ENCODE measurements at regions not wholly inside any gene's neighbourhood (a gene's known extent, or its start where the extent isn't known, plus 50 kb on each side); places are given as distances from the start of the nearest gene placed in this dataset.
"Not testable (repeated sequence)": the region's sequence is repeated elsewhere in the genome, so short reads cannot be mapped to it uniquely, and the experiment has no call there.

DNA sequence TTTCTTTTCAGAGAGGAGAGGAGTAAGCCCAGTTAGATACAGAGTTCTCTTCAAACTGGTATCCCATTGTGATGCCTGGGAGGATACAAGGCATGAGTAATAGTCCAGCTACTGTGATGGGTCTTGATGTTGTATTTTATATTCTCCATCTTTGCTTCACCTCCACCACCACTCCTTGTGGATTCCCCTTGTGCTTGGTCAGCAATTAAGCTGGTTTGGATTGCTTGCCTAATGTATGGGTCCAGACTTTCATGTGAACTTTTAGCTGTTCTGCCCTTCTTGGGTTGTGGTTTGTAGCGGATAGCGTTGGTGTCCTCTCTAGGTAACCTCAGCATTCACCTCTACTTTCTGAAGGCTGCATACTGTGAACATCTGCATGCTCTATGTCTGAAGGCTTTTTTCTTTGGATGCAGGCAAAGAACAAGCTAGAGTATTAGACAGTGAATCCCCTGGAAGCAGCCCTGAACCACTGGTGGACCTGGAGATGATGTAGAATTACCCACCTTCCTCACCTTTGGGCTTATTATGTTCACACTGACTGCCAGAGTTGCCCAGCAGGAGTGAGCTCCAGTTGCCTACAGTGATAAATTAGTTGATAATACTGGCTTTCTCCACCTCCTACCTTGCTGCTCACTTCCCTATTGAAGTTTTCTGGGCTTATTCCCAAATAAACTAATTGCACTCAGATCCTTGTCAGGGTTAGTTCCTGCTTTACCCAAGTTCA, 126.5 kb upstream of the MTPN start:
- no peak for DNase-seq (ENCODE audit: low spot score)
- TF ChIP-seq, protein P1, sequence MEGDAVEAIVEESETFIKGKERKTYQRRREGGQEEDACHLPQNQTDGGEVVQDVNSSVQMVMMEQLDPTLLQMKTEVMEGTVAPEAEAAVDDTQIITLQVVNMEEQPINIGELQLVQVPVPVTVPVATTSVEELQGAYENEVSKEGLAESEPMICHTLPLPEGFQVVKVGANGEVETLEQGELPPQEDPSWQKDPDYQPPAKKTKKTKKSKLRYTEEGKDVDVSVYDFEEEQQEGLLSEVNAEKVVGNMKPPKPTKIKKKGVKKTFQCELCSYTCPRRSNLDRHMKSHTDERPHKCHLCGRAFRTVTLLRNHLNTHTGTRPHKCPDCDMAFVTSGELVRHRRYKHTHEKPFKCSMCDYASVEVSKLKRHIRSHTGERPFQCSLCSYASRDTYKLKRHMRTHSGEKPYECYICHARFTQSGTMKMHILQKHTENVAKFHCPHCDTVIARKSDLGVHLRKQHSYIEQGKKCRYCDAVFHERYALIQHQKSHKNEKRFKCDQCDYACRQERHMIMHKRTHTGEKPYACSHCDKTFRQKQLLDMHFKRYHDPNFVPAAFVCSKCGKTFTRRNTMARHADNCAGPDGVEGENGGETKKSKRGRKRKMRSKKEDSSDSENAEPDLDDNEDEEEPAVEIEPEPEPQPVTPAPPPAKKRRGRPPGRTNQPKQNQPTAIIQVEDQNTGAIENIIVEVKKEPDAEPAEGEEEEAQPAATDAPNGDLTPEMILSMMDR (conservative IDR thresholded peaks at IDR 0.05; ENCODE audit: low read depth): no peak
- ChIA-PET CTCF (no interaction called here), POLR2A (ENCODE audit: low non-redundant PET) (no interaction called here)
- H3K27ac ChIP-seq: no peak overlapping the region

DNA sequence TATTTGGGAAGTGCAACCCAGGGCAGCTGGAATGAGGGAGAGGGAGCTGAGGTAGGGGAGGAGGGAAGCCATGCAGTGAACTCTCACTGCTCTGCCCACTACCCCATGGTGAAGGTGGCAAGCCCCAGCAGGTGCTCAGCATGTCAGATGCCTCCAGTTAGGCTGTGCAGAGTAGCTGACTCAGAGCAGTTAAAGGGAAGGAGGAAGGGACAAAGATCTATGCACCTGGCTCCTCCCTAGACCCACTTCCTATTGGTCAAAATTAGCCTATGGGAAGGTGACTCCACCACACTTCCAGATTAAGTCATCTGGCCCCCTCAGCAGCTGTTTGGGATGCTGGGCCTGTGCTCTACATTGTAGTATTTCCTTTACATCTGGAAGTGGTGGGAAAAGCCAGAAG, 125.7 kb upstream of the MTPN start:
- ChIA-PET CTCF (no interaction called here), POLR2A (ENCODE audit: low non-redundant PET) (no interaction called here)
- DNase-seq (ENCODE audit: low spot score): no peak
- H3K27ac ChIP-seq: no peak overlapping the region
- TF ChIP-seq, protein P1 (conservative IDR thresholded peaks at IDR 0.05; ENCODE audit: low read depth): no peak

DNA sequence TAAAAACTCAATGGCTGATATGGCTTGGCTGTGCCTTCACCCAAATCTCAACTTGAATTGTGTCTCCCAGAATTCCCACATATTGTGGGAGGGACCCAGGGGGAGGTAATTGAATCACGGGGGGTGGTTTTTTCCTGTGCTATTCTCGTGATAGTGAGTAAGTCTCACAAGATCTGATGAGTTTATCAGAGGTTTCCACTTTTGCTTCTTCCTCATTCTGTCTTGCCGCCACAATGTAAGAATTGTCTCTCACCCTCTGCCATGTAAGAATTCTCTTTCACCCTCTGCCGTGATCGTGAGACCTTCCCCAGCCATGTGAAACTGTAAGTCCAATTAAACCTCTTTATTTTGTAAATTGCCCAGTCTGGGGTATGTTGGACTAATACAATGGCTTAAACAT, 115.6 kb upstream of the MTPN start:
- DNase-seq (ENCODE audit: low spot score); CTCF ChIA-PET; H3K27ac ChIP-seq; POLR2A ChIA-PET (ENCODE audit: low non-redundant PET): not testable (repeated sequence)

DNA sequence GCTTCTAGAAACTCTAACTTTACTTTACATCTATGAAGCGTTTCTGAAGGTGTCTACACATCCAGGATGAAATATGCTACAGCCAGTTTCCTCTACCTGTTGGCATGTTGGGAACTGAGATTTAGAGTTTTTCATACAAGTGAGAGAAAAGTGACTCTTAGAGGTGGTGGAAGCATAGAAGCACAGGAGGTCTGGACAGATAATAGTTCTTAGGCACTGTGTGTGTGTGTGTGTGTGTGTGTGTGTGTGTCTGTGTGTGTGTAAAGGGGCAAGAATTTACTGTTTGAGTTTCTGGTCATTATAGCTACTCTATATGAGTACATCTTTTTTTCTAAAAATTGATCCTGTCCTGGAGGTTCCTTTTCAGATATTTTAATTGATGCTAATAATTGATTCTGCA, 110.7 kb upstream of the MTPN start:
- H3K27ac ChIP-seq: no peak overlapping the region
- POLR2A ChIA-PET (ENCODE audit: low non-redundant PET): no interaction called here
- TF ChIP-seq, protein P1 (conservative IDR thresholded peaks at IDR 0.05; ENCODE audit: low read depth): no peak
- DNase-seq (ENCODE audit: low spot score): no peak
- CTCF ChIA-PET: no interaction called here

DNA sequence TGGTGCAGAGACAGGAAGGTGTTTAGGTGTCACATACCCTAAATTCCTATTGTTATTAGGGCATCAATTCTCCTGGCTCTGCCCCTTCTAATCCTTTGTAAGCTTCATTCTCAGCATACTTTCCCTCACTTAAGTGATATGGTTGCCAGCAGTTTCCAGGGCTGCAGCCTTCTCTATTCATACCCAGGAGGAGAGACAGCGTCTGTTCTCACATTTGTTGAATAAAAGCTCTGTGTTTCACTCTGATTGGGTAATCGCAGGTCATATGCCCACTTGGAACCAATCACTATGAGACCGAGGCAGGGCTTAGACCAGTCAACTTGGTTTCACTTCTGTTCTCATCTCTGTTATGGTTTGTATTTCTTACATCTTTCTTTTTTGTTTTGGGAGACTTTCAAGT, 109.6 kb upstream of the MTPN start:
- peak; percentile 77 for DNase-seq (ENCODE audit: low spot score)

DNA sequence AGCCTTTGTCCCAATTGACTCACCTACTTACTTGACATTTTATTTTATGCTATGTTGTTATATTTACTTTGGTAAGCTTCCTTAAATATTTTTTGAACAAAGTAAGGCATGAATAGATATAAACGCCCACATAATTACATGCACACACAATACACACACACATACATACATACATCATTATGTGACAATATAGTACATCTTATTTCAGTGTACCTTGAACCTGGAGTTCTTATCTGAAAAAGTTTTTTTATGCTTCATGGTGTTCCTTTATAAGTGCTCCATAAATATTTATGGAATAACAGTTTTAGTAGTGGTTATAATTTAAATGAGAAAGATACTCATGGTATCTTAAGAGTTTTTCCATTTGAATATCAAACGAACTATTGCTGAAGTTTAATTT, 102.8 kb upstream of the MTPN start:
- no peak for DNase-seq (ENCODE audit: low spot score)
- TF ChIP-seq, protein P1 (conservative IDR thresholded peaks at IDR 0.05; ENCODE audit: low read depth): no peak
- ChIA-PET CTCF (interaction anchor here (0.6 to 0.7 kb wide), 2 partner anchors 1339 to 1559 kb away, joined by 3 read pairs; no protein-coding TSS in a partner anchor), POLR2A (ENCODE audit: low non-redundant PET) (no interaction called here)
- H3K27ac ChIP-seq: no peak overlapping the region

More for the DNA sequence above, 109.6 kb upstream of the MTPN start:
- ChIA-PET POLR2A (ENCODE audit: low non-redundant PET) (no interaction called here), CTCF (no interaction called here)
- TF ChIP-seq, protein P1 (conservative IDR thresholded peaks at IDR 0.05; ENCODE audit: low read depth): no peak
- H3K27ac ChIP-seq: no peak overlapping the region

DNA sequence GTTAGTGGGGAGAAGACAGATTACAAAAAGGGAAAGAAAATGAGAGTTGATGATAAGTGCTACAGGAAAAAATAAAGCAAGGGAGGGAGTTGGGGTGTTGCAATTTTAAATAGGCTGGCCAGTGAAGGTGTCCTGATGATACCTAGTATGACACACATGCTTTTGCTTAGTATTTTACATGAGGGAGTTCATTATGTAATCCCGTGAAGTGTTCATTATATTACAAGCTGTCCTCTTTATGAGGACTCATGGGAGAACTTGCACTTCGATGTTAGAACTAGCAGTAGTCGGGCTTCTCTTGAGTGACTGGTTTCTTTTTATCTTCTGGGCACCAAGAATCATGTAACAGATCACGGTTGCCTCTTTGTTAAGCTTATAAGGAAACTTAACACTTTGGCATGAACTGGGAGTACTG, 102.3 kb upstream of the MTPN start:
- no peak overlapping the region for H3K27ac ChIP-seq
- DNase-seq (ENCODE audit: low spot score): no peak
- TF ChIP-seq, protein P1 (conservative IDR thresholded peaks at IDR 0.05; ENCODE audit: low read depth): no peak
- ChIA-PET POLR2A (ENCODE audit: low non-redundant PET) (no interaction called here), CTCF (no interaction called here)

All from RWPE1 (cell line).